ENCODE measurements at regions not wholly inside any gene's neighbourhood (a gene's known extent, or its start where the extent isn't known, plus 50 kb on each side); places are given as distances from the start of the nearest gene placed in this dataset.

DNA sequence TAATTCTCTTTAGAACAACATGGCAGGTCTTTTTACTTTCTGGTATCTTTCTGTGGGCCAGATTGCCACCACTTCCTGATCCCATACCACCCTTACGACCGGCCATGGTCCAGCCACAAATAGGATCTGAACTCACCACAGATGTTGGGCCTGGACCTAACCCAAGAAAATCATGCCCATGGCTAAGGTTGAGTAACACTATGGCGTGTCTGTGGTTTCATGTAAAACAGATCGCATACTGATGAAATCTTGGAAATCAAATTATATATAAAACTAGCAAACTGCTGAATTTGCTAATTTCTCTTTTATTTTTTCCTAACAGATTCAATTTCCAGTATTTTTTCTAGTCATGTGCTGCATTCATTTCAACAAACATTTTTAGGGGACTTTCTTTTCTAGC is 77.2 kb downstream of the CH25H start:
- intact Hi-C loops (cut with micrococcal nuclease) (no loop called here), dilution Hi-C loops (cut with MboI; ENCODE audit: extremely low pct_ligation_motif_present, low sequenced_read_pairs) (no loop called here)
- Histone ChIP-seq H3K4me3 (replicated peaks in 1 of 3; ENCODE audit: insufficient read depth in 1 of 3, low read depth in 1 of 3, low read length in 3 of 3) (no peak overlapping the region), H3K4me1 (ENCODE audit: control insufficient read depth, extremely low read depth, insufficient read depth, low read length) (no peaks in the 10 kb centered on the region), H3K79me2 (ENCODE audit: control insufficient read depth, insufficient read depth, low read length) (no peaks in the 10 kb centered on the region), H3K36me3 (ENCODE audit: control insufficient read depth in 2 of 2, extremely low read depth in 1 of 2, insufficient read depth in 2 of 2, low read length in 2 of 2) (no peaks in the 10 kb centered on the region), H3K9me1 (replicated peaks; ENCODE audit: control insufficient read depth, extremely low read depth, insufficient read depth, low read length) (no peaks in the 10 kb centered on the region), H3K4me2 (ENCODE audit: insufficient read depth, low read length) (no peak overlapping the region), H3K27ac (ENCODE audit: insufficient read depth, low read depth, low read length) (no peak overlapping the region), H4K20me1 (replicated peaks; ENCODE audit: control insufficient read depth, extremely low read depth, insufficient read depth, low read length) (no peaks in the 10 kb centered on the region), H3K9me3 (replicated peaks; ENCODE audit: control insufficient read depth, insufficient read depth, low read length) (no peaks in the 10 kb centered on the region), H3K9ac (replicated peaks; ENCODE audit: extremely low read depth, insufficient read depth, low read length) (no peak overlapping the region), H2AFZ (ENCODE audit: low read depth, low read length) (no peak overlapping the region), H3K27me3 (ENCODE audit: control insufficient read depth in 2 of 2, insufficient read depth in 2 of 2, low read length in 2 of 2) (no peaks in the 10 kb centered on the region)
- no TSS peak for BruUV-seq (replicated peaks)
- FAIRE-seq (no peak), DNase-seq (ENCODE audit: low read depth, low spot score) (no peak)
- ChIA-PET CTCF (no interaction called here), POLR2A (no interaction called here)
- TF ChIP-seq, protein P1, sequence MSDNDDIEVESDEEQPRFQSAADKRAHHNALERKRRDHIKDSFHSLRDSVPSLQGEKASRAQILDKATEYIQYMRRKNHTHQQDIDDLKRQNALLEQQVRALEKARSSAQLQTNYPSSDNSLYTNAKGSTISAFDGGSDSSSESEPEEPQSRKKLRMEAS (IDR thresholded peaks at IDR 0.05; ENCODE audit: insufficient read depth, insufficient read length): no peak
- TF ChIP-seq EZH2 (IDR thresholded peaks at IDR 0.05; ENCODE audit: borderline replicate concordance, low read depth, low read length, severe bottlenecking) (no peak), POLR2AphosphoS5 (IDR thresholded peaks at IDR 0.05; ENCODE audit: insufficient read depth, low read depth, low read length) (no peak), FOS (IDR thresholded peaks at IDR 0.05; ENCODE audit: borderline replicate concordance, insufficient read depth, low read length) (no peak), JUN (IDR thresholded peaks at IDR 0.05; ENCODE audit: borderline replicate concordance, insufficient read depth, insufficient read length, low read depth) (no peak), MYC (IDR thresholded peaks at IDR 0.05; ENCODE audit: low read depth, low read length) (no peak), GATA2 (IDR thresholded peaks at IDR 0.05; ENCODE audit: insufficient read depth, insufficient read length, low read depth, low read length) (no peak), POLR2A (IDR thresholded peaks at IDR 0.05; ENCODE audit: low read depth, low read length) (no peak)
- TF ChIP-seq, protein P2, sequence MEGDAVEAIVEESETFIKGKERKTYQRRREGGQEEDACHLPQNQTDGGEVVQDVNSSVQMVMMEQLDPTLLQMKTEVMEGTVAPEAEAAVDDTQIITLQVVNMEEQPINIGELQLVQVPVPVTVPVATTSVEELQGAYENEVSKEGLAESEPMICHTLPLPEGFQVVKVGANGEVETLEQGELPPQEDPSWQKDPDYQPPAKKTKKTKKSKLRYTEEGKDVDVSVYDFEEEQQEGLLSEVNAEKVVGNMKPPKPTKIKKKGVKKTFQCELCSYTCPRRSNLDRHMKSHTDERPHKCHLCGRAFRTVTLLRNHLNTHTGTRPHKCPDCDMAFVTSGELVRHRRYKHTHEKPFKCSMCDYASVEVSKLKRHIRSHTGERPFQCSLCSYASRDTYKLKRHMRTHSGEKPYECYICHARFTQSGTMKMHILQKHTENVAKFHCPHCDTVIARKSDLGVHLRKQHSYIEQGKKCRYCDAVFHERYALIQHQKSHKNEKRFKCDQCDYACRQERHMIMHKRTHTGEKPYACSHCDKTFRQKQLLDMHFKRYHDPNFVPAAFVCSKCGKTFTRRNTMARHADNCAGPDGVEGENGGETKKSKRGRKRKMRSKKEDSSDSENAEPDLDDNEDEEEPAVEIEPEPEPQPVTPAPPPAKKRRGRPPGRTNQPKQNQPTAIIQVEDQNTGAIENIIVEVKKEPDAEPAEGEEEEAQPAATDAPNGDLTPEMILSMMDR (IDR thresholded peaks at IDR 0.05; ENCODE audit: extremely low read depth in 1 of 2, insufficient read depth in 1 of 2, low read depth in 1 of 2, low read length in 2 of 2): no peak
